Nephron progenitor cell (in vitro differentiated cells): ENCODE measurements at regions not wholly inside any gene's neighbourhood (a gene's known extent, or its start where the extent isn't known, plus 50 kb on each side); places are given as distances from the start of the nearest gene placed in this dataset.

Experiments used
- DNase-seq: peaks from one replicate; pipeline ENCODE4 v3.0.0; 2021
- H3K27ac Mint-ChIP-seq: 2 replicates; pipeline ENCODE4 v1.8.0; 2021; ENCODE audit warnings: mild to moderate bottlenecking, moderate library complexity, mixed read lengths
- H3K27me3 Mint-ChIP-seq: 2 replicates; pipeline ENCODE4 v1.8.0; 2021; ENCODE audit warnings: mild to moderate bottlenecking, low read depth, mixed read lengths; ENCODE audit not compliant: poor library complexity
- H3K36me3 Mint-ChIP-seq: 2 replicates; pipeline ENCODE4 v1.8.0; 2021; ENCODE audit warnings: low read depth, mixed read lengths
- H3K4me1 Mint-ChIP-seq: 2 replicates; pipeline ENCODE4 v1.8.0; 2021; ENCODE audit warnings: mixed read lengths
- H3K4me3 Mint-ChIP-seq: 2 replicates; pipeline ENCODE4 v1.8.0; 2021; ENCODE audit warnings: mild to moderate bottlenecking, moderate library complexity, mixed read lengths
- H3K9me3 Mint-ChIP-seq: 2 replicates; pipeline ENCODE4 v1.8.0; 2021; ENCODE audit warnings: mild to moderate bottlenecking, moderate library complexity, mixed read lengths
- TF ChIP-seq, protein P1 (sequence below): fragments of 200-600 bp; sonication (generic); IDR thresholded peaks from 2 replicates; pipeline ENCODE4 v1.5.0; 2021; ENCODE audit warnings: antibody characterized with exemption

DNA sequence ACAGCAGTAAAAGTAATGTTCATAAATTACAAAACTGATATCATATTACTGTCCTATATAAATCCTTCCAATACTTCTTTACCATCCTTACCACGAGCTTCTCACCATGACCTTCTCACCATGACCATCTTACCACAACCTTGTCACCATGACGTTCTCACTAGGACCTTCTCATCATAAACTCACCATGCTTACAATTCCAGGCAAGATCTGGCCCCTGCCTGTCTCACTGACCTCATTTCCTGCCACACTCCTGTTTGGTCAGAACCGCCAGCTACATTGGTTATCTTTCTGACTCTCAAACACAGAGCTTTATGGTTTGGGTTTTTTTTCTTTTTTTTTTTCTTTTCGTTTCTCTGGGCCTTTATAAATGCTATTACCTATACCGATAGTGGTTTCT lies 827.6 kb downstream of the RNF144A start:
- DNase-seq, result no peak
- H3K27ac Mint-ChIP-seq, result no peak overlapping the region
- peaks cover 7% of the 10 kb centered on the region for H3K9me3 Mint-ChIP-seq
- H3K36me3 Mint-ChIP-seq, result no peaks in the 10 kb centered on the region
- TF ChIP-seq, protein P1, sequence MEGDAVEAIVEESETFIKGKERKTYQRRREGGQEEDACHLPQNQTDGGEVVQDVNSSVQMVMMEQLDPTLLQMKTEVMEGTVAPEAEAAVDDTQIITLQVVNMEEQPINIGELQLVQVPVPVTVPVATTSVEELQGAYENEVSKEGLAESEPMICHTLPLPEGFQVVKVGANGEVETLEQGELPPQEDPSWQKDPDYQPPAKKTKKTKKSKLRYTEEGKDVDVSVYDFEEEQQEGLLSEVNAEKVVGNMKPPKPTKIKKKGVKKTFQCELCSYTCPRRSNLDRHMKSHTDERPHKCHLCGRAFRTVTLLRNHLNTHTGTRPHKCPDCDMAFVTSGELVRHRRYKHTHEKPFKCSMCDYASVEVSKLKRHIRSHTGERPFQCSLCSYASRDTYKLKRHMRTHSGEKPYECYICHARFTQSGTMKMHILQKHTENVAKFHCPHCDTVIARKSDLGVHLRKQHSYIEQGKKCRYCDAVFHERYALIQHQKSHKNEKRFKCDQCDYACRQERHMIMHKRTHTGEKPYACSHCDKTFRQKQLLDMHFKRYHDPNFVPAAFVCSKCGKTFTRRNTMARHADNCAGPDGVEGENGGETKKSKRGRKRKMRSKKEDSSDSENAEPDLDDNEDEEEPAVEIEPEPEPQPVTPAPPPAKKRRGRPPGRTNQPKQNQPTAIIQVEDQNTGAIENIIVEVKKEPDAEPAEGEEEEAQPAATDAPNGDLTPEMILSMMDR, result no peak
- no peaks in the 10 kb centered on the region for H3K27me3 Mint-ChIP-seq
- no peak overlapping the region for H3K4me3 Mint-ChIP-seq
- H3K4me1 Mint-ChIP-seq, result no peaks in the 10 kb centered on the region

DNA sequence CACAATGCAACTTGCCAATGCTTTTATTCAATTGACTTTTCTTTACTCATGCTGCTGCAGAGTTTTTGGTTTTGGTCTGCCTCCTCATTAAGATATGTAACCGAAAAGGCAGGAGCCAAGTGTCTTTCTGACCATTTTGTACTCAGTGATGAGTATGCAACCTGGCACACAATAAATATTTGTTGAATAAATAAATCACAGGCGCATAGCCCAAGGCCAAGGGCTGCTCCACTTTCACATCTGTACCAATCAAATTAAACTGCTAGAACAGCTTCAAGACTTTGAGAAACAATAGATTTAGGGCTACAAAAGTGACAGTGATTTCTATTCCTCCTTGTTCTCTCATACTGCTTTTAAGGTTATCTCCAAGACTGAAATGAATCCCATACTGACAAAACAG lies 828.2 kb downstream of the RNF144A start:
- Mint-ChIP-seq H3K27ac (no peak overlapping the region), H3K4me1 (no peaks in the 10 kb centered on the region)

DNA sequence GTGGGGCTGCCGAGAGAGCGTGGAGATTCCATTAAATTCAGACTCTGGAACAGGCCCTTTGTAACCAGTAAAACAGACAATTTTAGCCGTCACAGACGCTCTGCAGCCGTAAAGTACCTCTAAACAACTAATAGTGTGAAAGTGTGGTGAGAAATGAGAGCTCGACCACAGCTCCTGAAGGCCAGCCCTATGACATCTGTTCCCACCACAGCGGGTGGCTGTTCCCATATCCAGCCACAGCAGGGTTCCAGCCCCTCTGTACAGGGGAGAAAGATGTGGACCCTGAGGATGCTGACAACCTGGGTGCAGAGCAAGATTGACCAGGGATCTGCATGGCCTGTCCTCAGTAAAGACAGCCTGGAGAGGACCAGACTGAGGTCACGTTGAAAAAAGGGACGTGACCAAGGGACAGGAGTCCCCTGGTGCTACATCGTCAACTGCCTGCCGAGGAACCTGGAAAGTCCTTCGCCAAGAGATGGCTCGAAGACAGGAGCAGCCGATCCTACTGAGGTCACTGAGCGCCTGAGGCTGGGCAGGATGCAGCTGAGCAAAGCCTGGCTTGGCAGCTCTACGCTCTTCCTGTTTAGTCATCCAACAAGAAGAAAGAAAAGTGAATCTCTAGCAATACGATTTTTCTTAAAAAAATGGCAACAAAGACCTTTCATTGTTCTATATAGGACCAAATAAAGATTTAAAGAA lies 831.7 kb downstream of the RNF144A start:
- H3K27ac Mint-ChIP-seq, result no peak overlapping the region

More for the DNA sequence above, 828.2 kb downstream of the RNF144A start:
- Mint-ChIP-seq H3K9me3 (peaks cover 7% of the 10 kb centered on the region), H3K4me3 (no peak overlapping the region), H3K27me3 (no peaks in the 10 kb centered on the region), H3K36me3 (no peaks in the 10 kb centered on the region)
- no peak for DNase-seq
- TF ChIP-seq, protein P1, result no peak

GRCh38 chr2:7749895-7750559 lies 832.8 kb downstream of the RNF144A start:
- Mint-ChIP-seq H3K36me3 (no peaks in the 10 kb centered on the region), H3K9me3 (peaks cover 19% of the 10 kb centered on the region), H3K27ac (no peak overlapping the region), H3K4me3 (no peak overlapping the region), H3K4me1 (no peaks in the 10 kb centered on the region), H3K27me3 (no peaks in the 10 kb centered on the region)
- TF ChIP-seq, protein P1, result no peak
- DNase-seq, result no peak

More for the DNA sequence above, 831.7 kb downstream of the RNF144A start:
- Mint-ChIP-seq H3K9me3 (peaks cover 12% of the 10 kb centered on the region), H3K4me1 (no peaks in the 10 kb centered on the region), H3K4me3 (no peak overlapping the region), H3K27me3 (no peaks in the 10 kb centered on the region), H3K36me3 (no peaks in the 10 kb centered on the region)
- TF ChIP-seq, protein P1, result no peak
- DNase-seq, result no peak

DNA sequence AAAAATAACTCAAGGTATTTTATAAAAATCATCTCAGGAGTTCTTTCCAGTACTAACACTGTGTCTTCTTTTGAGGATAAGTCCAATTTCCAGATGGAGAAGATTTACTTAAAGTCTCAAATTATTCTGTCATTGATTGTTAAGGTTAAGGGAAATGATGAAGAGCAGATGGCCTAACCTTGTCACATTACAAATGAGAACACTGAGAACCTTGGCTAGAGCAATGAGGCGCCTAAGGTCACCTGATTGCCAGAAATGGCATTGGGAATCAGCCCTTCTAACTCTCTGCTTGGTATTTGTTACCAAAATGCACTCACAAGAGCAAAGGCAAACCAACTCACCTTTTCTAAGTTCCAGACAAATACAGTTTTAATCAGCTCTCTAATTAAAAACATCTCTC lies 835.1 kb downstream of the RNF144A start:
- H3K27ac Mint-ChIP-seq, result no peak overlapping the region
- no peak for DNase-seq
- TF ChIP-seq, protein P1, result no peak

DNA sequence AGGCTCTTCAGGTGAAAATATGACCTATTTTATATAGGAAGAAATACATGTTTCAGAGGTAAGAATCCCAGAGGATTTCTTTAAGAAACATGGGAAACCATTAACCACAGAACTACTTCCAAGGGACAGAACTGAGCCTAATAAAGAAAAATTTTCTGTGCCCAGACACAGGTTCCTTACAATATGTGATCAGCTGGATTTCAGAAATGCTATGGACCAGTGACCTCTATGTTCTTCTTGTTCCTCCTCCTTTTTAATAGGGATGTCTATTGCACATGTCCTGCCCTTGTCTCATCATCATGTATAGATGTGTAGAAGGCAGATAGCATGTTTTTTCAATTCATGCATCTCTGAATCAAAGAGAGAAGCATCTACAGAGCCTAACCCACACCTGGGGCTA lies 836.6 kb downstream of the RNF144A start:
- Mint-ChIP-seq H3K36me3 (no peaks in the 10 kb centered on the region), H3K4me1 (no peaks in the 10 kb centered on the region)

More for the DNA sequence above, 835.1 kb downstream of the RNF144A start:
- Mint-ChIP-seq H3K4me1 (no peaks in the 10 kb centered on the region), H3K36me3 (no peaks in the 10 kb centered on the region), H3K4me3 (no peak overlapping the region), H3K9me3 (peaks cover 20% of the 10 kb centered on the region), H3K27me3 (no peaks in the 10 kb centered on the region)

More for the DNA sequence above, 836.6 kb downstream of the RNF144A start:
- TF ChIP-seq, protein P1, result no peak
- Mint-ChIP-seq H3K9me3 (peaks cover 31% of the 10 kb centered on the region), H3K4me3 (no peak overlapping the region), H3K27me3 (peaks cover 3% of the 10 kb centered on the region), H3K27ac (no peak overlapping the region)
- no peak for DNase-seq
